PFSK-1 (cell line): ENCODE measurements at regions not wholly inside any gene's neighbourhood (a gene's known extent, or its start where the extent isn't known, plus 50 kb on each side); places are given as distances from the start of the nearest gene placed in this dataset.

Experiments
- FOXP2 ChIP-seq: optimal IDR thresholded peaks from 2 replicates; pipeline ENCODE3; 2011; ENCODE audit warnings: borderline replicate concordance, control low read depth, inconsistent platforms; ENCODE audit not compliant: insufficient read depth; ENCODE audit errors: extremely low read length, extremely low read depth
- POLR2AphosphoS5 ChIP-seq: IDR thresholded peaks from 2 replicates; pipeline ENCODE4 v1.6.1; 2012; ENCODE audit warnings: low read depth, mild to moderate bottlenecking, control low read depth, low read length, moderate library complexity
- REST ChIP-seq, 2 experiments: IDR thresholded peaks; 2 replicates each; pipeline versions ENCODE4 v1.6.1 to v1.8.0; 2011 to 2012; ENCODE audit warnings: low read depth in 2 of 2, low read length in 2 of 2, control low read depth in 1 of 2, inconsistent platforms in 1 of 2, mild to moderate bottlenecking in 1 of 2, moderate library complexity in 1 of 2; ENCODE audit not compliant: insufficient read depth in 1 of 2
- SIN3A ChIP-seq: IDR thresholded peaks from 2 replicates; pipeline ENCODE4 v1.6.1; 2012; ENCODE audit warnings: mild to moderate bottlenecking, low read length, moderate library complexity, borderline replicate concordance; ENCODE audit not compliant: insufficient read depth
- TAF1 ChIP-seq: IDR thresholded peaks from 2 replicates; pipeline ENCODE4 v1.6.1; 2012; ENCODE audit warnings: low read length, control low read depth, borderline replicate concordance; ENCODE audit not compliant: insufficient read depth

DNA sequence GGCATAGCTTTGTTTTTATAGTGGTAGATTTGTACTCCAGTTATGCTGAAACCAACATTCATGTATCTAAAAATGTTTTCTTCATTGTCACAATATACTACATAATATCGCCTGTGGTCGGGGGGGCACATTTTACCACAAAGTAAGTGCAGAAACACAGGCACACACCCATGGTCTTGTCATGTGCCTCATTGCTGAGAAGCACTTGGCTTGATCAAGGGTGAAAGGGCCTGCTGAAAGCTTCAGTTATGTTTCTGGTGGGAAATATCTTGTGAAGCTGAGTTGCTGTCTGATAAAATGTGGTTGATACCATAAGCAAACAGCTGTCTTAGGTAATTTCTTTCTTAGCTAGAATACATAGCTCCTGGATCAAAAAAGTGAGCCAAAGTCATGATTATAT lies 393.1 kb downstream of the MAN2A1 start:
- TF ChIP-seq POLR2AphosphoS5 (no peak), FOXP2 (no peak), TAF1 (no peak), REST (IDR thresholded peaks at IDR 0.05; ENCODE audit: insufficient read depth in 1 of 2, low read depth in 2 of 2, low read length in 2 of 2) (no peak), SIN3A (no peak)

DNA sequence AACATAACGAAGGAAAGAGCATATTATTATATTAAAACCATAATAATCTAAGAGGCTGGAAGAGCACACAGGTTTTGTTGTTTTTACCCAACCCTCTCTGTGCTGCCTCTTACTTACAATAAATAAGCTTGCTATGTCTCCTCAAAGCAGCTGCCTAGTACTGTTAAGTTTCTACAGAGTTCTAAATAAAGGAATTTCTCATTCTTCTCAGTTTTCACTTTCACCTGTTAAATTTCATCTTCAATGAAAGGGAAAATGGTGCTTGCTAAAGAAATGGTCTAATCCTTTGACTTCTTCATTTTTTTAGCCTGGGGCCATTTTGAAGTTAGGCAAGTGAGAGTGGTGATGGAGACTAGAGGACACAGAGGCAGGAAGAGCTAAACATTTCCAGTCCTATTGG lies 396.1 kb downstream of the MAN2A1 start:
- TF ChIP-seq POLR2AphosphoS5 (no peak), SIN3A (no peak), TAF1 (no peak), FOXP2 (no peak), REST (IDR thresholded peaks at IDR 0.05; ENCODE audit: insufficient read depth in 1 of 2, low read depth in 2 of 2, low read length in 2 of 2) (no peak)

DNA sequence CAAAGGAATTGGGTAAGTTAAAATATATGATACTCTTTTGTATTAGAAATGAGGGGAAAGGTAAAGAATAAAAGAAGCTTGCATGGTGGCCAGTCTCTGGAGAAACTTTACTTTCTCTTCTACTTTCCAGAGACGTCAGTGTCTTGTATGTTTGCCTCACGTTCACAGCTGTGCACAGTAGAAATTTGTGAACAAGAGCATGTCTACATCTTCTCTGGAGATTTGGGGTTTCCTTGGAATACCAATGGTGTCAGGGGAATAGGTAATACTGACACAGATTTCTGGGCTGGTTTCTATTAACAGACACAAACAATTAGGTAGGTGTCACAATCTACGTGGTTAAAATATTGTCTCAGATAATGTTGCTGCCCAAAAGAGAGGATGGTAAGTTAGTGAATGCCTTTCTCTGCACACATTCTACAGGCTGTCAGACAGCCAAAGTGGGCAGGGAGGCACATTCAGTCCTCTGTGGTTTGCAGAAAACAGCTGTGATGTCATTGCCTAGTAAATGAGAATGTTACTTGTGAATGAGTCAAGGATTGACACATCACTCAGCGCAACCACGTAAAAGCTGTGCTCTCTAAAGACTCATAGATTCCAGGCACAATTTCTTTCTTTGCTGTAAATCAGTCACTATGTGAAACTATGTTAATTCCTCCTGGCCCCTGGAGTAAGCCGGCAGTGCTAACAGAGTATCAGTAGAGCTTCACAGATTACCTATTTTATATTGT lies 397.1 kb downstream of the MAN2A1 start:
- TF ChIP-seq SIN3A, result no peak
- TF ChIP-seq TAF1, result no peak
- TF ChIP-seq FOXP2, result no peak
- TF ChIP-seq REST (IDR thresholded peaks at IDR 0.05; ENCODE audit: insufficient read depth in 1 of 2, low read depth in 2 of 2, low read length in 2 of 2), result no peak
- no peak for TF ChIP-seq POLR2AphosphoS5

GRCh38 chr5:110087829-110088228 lies 398.1 kb downstream of the MAN2A1 start:
- TF ChIP-seq REST (IDR thresholded peaks at IDR 0.05; ENCODE audit: insufficient read depth in 1 of 2, low read depth in 2 of 2, low read length in 2 of 2) (no peak), POLR2AphosphoS5 (no peak), SIN3A (no peak), FOXP2 (no peak), TAF1 (no peak)
